IMR-90 (cell line): ENCODE measurements at regions not wholly inside any gene's neighbourhood (a gene's known extent, or its start where the extent isn't known, plus 50 kb on each side); places are given as distances from the start of the nearest gene placed in this dataset.

Experiments
- ATAC-seq: fragments of 200-7000 bp; cut with Tn5 transposase; 2 replicates; pipeline ENCODE4 v1.9.1; 2020; ENCODE audit warnings: low read depth, mild to moderate bottlenecking, moderate library complexity
- BruUV-seq: library from RNA; stranded (reverse); fragments of 400-500 nt; replicated peaks from 2 replicates; lab custom pipeline; 2021; lab: Mats Ljungman, UMichigan
- CTCF ChIA-PET: fragments of 300-600 bp; formaldehyde crosslinking; extraction: SDS; loops from one replicate; lab custom pipeline; 2021; ENCODE audit warnings: antibody characterized with exemption; lab: Yijun Ruan, JAX
- POLR2A ChIA-PET: fragments of 300-600 bp; sonication (Branson Sonifier 250); formaldehyde crosslinking; loops from one replicate; lab custom pipeline; 2022; ENCODE audit warnings: antibody characterized with exemption; ENCODE audit not compliant: unreplicated experiment; lab: Charles Lee
- DNase-seq: peaks from one replicate; pipeline ENCODE4 v3.0.0; 2013
- H2AFZ ChIP-seq: replicated peaks from 2 replicates; pipeline ENCODE3; 2013; ENCODE audit warnings: low read length, mild to moderate bottlenecking; ENCODE audit not compliant: poor library complexity
- H2AK5ac ChIP-seq: 2 replicates; pipeline ENCODE4 v1.6.1; 2013; ENCODE audit warnings: low read depth, low read length, inconsistent platforms
- H2AK9ac ChIP-seq: replicated peaks from 2 replicates; pipeline ENCODE3; 2013; ENCODE audit warnings: mild to moderate bottlenecking, low read depth, low read length, moderate library complexity; ENCODE audit not compliant: poor library complexity
- H2BK120ac ChIP-seq: 2 replicates; pipeline ENCODE4 v1.6.1; 2013; ENCODE audit warnings: low read depth, low read length, inconsistent platforms
- H2BK15ac ChIP-seq: 3 replicates; pipeline ENCODE4 v1.6.1; 2013; ENCODE audit warnings: low read depth, low read length, inconsistent platforms
- H2BK20ac ChIP-seq: 2 replicates; pipeline ENCODE4 v1.6.1; 2013; ENCODE audit warnings: low read depth, mild to moderate bottlenecking, inconsistent platforms, low read length, moderate library complexity
- H2BK5ac ChIP-seq: 2 replicates; pipeline ENCODE4 v1.6.1; 2013; ENCODE audit warnings: mild to moderate bottlenecking, low read depth, low read length, inconsistent platforms; ENCODE audit not compliant: poor library complexity, severe bottlenecking
- H3K14ac ChIP-seq: replicated peaks from 2 replicates; pipeline ENCODE4 v1.6.1; 2013; ENCODE audit warnings: low read depth, low read length, inconsistent platforms
- H3K18ac ChIP-seq: 2 replicates; pipeline ENCODE4 v1.6.1; 2013; ENCODE audit warnings: low read depth, low read length, control low read depth
- H3K23ac ChIP-seq: 2 replicates; pipeline ENCODE4 v1.6.1; 2013; ENCODE audit warnings: low read depth, low read length, inconsistent platforms
- H3K27ac ChIP-seq: 2 replicates; pipeline ENCODE4 v1.5.1; 2013; ENCODE audit warnings: mild to moderate bottlenecking, control low read depth, low read length; ENCODE audit not compliant: insufficient read depth
- H3K27me3 ChIP-seq: 2 replicates; pipeline ENCODE4 v1.6.1; 2013; ENCODE audit warnings: low read length; ENCODE audit not compliant: control insufficient read depth, insufficient read depth
- H3K36me3 ChIP-seq: 2 replicates; pipeline ENCODE4 v1.6.1; 2013; ENCODE audit warnings: low read length, mixed read lengths; ENCODE audit not compliant: control insufficient read depth, insufficient read depth
- H3K4ac ChIP-seq: 2 replicates; pipeline ENCODE4 v1.6.1; 2013; ENCODE audit warnings: low read depth, low read length, inconsistent platforms
- H3K4me1 ChIP-seq: 2 replicates; pipeline ENCODE4 v1.6.1; 2013; ENCODE audit warnings: low read length, mixed read lengths; ENCODE audit not compliant: control insufficient read depth, insufficient read depth
- H3K4me2 ChIP-seq: 2 replicates; pipeline ENCODE4 v1.6.1; 2013; ENCODE audit warnings: low read depth, mild to moderate bottlenecking, control low read depth, low read length, moderate library complexity
- H3K4me3 ChIP-seq: 2 replicates; pipeline ENCODE4 v1.5.1; 2013; ENCODE audit warnings: low read depth, mild to moderate bottlenecking, control low read depth, low read length, moderate library complexity; ENCODE audit not compliant: insufficient read depth
- H3K56ac ChIP-seq: 2 replicates; pipeline ENCODE4 v1.6.1; 2013; ENCODE audit warnings: low read length, inconsistent platforms; ENCODE audit not compliant: insufficient read depth; ENCODE audit errors: extremely low read depth
- H3K79me1 ChIP-seq, 2 experiments: 2 replicates each; pipeline ENCODE4 v1.6.1; 2013; ENCODE audit warnings: low read length in 2 of 2, inconsistent platforms in 1 of 2, low read depth in 1 of 2
- H3K9ac ChIP-seq: 2 replicates; pipeline ENCODE4 v1.6.1; 2013; ENCODE audit warnings: low read depth, low read length, control low read depth
- H3K9me1 ChIP-seq: 2 replicates; pipeline ENCODE4 v1.6.1; 2013; ENCODE audit warnings: low read length, inconsistent platforms; ENCODE audit not compliant: insufficient read depth
- H3K9me3 ChIP-seq: 2 replicates; pipeline ENCODE4 v1.6.1; 2013; ENCODE audit warnings: low read length; ENCODE audit not compliant: control insufficient read depth, insufficient read depth
- H4K20me1 ChIP-seq: 2 replicates; pipeline ENCODE4 v1.6.1; 2013; ENCODE audit warnings: low read length, inconsistent platforms; ENCODE audit not compliant: insufficient read depth
- H4K5ac ChIP-seq: 2 replicates; pipeline ENCODE4 v1.6.1; 2013; ENCODE audit warnings: mild to moderate bottlenecking, low read depth, low read length, control low read depth
- H4K8ac ChIP-seq, 2 experiments: 2 replicates each; pipeline ENCODE4 v1.6.1; 2013; ENCODE audit warnings: low read depth in 2 of 2, low read length in 2 of 2, control low read depth in 1 of 2, inconsistent platforms in 1 of 2
- H4K91ac ChIP-seq: 2 replicates; pipeline ENCODE4 v1.6.1; 2013; ENCODE audit warnings: low read depth, low read length, inconsistent platforms; ENCODE audit not compliant: insufficient read depth
- BHLHE40 ChIP-seq: fragments of 150-350 bp; IDR thresholded peaks from 2 replicates; pipeline ENCODE4 v1.6.1; 2016; ENCODE audit warnings: mild to moderate bottlenecking, low read depth, low read length
- CEBPB ChIP-seq: IDR thresholded peaks from 2 replicates; pipeline ENCODE4 v1.6.1; 2012; ENCODE audit warnings: low read depth, low read length, improper control_type of control experiment
- CHD1 ChIP-seq: IDR thresholded peaks from 2 replicates; pipeline ENCODE4 v1.6.1; 2012; ENCODE audit warnings: low read depth, low read length, improper control_type of control experiment
- NFE2L2 ChIP-seq: fragments of 150-350 bp; IDR thresholded peaks from 2 replicates; pipeline ENCODE4 v1.6.1; 2016; ENCODE audit warnings: low read depth, mild to moderate bottlenecking, low read length
- RCOR1 ChIP-seq: IDR thresholded peaks from 2 replicates; pipeline ENCODE4 v1.6.1; 2012; ENCODE audit warnings: mild to moderate bottlenecking, low read length, improper control_type of control experiment; ENCODE audit not compliant: insufficient replicate concordance
- RFX5 ChIP-seq: IDR thresholded peaks from 2 replicates; pipeline ENCODE4 v1.8.0; 2012; ENCODE audit warnings: low read depth, mild to moderate bottlenecking, low read length, moderate library complexity
- WGBS, 2 experiments: methylation state at CpG; one replicate each; pipeline versions ENCODE4 v1.1.5 to v1.1.7; 2013; ENCODE audit warnings: missing lambda C conversion rate in 2 of 2; ENCODE audit not compliant: insufficient read length in 1 of 2; ENCODE audit errors: extremely low coverage in 2 of 2; 5-methylcytosine and 5-hydroxymethylcytosine counted together
- dilution Hi-C: fragments of 300-500 bp; cut with HindIII; formaldehyde crosslinking; loops from one replicate; pipeline ENCODE4 v1.14.3; 2018; ENCODE audit warnings: low sequenced_read_pairs; ENCODE audit not compliant: unreplicated experiment
- in situ Hi-C: fragments of 300-500 bp; cut with MboI; formaldehyde crosslinking; loops from 3 replicates; pipeline ENCODE4 v1.14.3; 2019; ENCODE audit warnings: low sequenced_read_pairs, inconsistent platforms, mixed read lengths
- intact Hi-C: fragments of 100-400 bp; cut with micrococcal nuclease; formaldehyde crosslinking; loops from 2 replicates; pipeline ENCODE4 v1.10.0; 2022

DNA sequence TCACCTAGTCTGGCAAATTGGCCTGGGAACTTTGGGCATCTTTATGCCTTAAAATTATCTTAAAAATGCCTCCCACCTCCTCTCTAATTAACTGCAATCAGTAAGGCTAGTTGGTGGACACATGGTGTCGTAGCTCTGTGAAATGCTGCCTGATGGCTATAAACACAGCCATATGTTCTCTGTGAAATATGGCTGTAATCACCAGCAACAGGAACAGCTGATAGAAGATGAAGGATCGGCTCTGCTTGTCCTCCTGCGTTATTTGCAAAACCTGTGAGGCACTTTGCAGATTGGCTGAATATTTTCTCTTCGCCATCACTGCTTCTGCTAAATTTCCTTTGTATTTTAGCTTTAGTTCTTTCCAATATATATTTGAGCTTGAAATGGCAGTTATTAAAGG is 419.6 kb downstream of the RWDD3 start:
- H4K20me1 ChIP-seq = no peaks in the 10 kb centered on the region

More for the DNA sequence above, 419.6 kb downstream of the RWDD3 start:
- no peak overlapping the region for H3K4ac ChIP-seq
- POLR2A ChIA-PET = no interaction called here
- no peak for TF ChIP-seq RFX5
- TF ChIP-seq CHD1 = no peak
- TF ChIP-seq BHLHE40 = no peak
- no peak for TF ChIP-seq RCOR1
- TF ChIP-seq NFE2L2 = no peak
- no peak for TF ChIP-seq CEBPB
- H3K9ac ChIP-seq = no peak overlapping the region
- no peak overlapping the region for H3K27ac ChIP-seq
- CTCF ChIA-PET = no interaction called here
- intact Hi-C loops = no loop called here
- H4K8ac ChIP-seq = no peak overlapping the region
- H2BK120ac ChIP-seq = no peak overlapping the region
- H3K27me3 ChIP-seq = no peaks in the 10 kb centered on the region
- no peak overlapping the region for H3K4me2 ChIP-seq
- H2BK20ac ChIP-seq = no peak overlapping the region
- H3K79me1 ChIP-seq = no peaks in the 10 kb centered on the region
- no peak overlapping the region for H2AFZ ChIP-seq
- no peaks in the 10 kb centered on the region for H3K4me1 ChIP-seq
- no peak overlapping the region for H4K5ac ChIP-seq
- no peak overlapping the region for H2AK5ac ChIP-seq
- in situ Hi-C loops = no loop called here
- H4K91ac ChIP-seq = no peak overlapping the region
- no peak overlapping the region for H3K23ac ChIP-seq
- H3K56ac ChIP-seq = no peak overlapping the region
- no peak overlapping the region for H2BK15ac ChIP-seq
- ATAC-seq (no peak), DNase-seq (no peak)
- no TSS peak for BruUV-seq
- H2AK9ac ChIP-seq = no peak overlapping the region
- no peak overlapping the region for H3K14ac ChIP-seq
- no peaks in the 10 kb centered on the region for H3K36me3 ChIP-seq
- H3K9me3 ChIP-seq = no peaks in the 10 kb centered on the region
- dilution Hi-C loops = no loop called here
- no peak overlapping the region for H2BK5ac ChIP-seq
- no CpG with 5 or more reads among the region's 4 CpGs for WGBS, 2 experiments
- H3K4me3 ChIP-seq = no peak overlapping the region
- H3K18ac ChIP-seq = no peak overlapping the region
- H3K9me1 ChIP-seq = no peaks in the 10 kb centered on the region
